Adrenal gland (tissue), 5 donors: ENCODE measurements at regions not wholly inside any gene's neighbourhood (a gene's known extent, or its start where the extent isn't known, plus 50 kb on each side); places are given as distances from the start of the nearest gene placed in this dataset.

Experiments
- POLR2A ChIP-seq, 2 donors: fragments of 450-650 bp; IDR thresholded peaks; one replicate each; pipeline ENCODE4 v1.6.1; 2017; ENCODE audit warnings: antibody characterized with exemption in 2 of 2, mild to moderate bottlenecking in 2 of 2, moderate library complexity in 1 of 2
- TF ChIP-seq, protein P1 (sequence below), 6 experiments: fragments of 450-650 bp in 4 of 6; fragments of 200-600 bp in 2 of 6; sonication (generic) in 1 of 6; IDR thresholded peaks; 1 replicate in 5 of 6; 2 replicates in 1 of 6; pipeline versions ENCODE4 v1.5.1 to v1.8.0; 2016 to 2021; ENCODE audit warnings: antibody characterized with exemption in 6 of 6, mild to moderate bottlenecking in 2 of 6, moderate library complexity in 1 of 6
- donor health status: DM: no; HTN: no; CAD: no.

DNA sequence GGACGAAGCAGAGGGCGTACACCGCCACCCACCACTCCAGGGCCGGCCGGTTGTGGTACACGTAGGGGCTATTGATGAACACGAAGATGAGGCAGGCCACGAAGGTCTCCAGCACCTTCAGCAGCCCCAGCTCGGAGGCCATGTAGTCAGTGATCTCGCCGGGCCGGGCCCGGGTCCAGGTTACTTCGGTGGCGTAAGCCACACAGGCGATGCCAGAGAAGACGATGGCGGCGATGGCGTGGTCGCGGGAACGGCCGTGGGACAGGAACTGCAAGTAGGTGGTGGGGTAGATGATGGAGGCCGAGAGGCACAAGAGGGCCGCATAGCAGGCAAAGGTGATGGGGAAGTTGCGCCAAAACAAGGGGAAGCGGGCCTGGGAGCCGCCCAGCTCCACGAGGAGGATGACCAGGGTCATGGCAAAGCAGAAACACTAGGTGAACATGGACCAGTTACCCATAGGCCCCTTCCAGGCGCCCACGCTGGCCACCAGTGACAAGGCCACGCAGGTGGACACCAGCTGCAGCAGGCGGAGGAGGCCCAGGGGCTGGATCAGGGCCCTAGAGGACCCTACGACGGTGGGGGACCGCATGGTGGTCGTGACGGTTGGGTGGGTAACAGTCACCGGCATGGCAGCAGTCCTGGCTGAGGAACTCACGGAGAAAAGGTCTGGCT, 128.4 kb upstream of the FAM98A start:
- TF ChIP-seq, protein P1, sequence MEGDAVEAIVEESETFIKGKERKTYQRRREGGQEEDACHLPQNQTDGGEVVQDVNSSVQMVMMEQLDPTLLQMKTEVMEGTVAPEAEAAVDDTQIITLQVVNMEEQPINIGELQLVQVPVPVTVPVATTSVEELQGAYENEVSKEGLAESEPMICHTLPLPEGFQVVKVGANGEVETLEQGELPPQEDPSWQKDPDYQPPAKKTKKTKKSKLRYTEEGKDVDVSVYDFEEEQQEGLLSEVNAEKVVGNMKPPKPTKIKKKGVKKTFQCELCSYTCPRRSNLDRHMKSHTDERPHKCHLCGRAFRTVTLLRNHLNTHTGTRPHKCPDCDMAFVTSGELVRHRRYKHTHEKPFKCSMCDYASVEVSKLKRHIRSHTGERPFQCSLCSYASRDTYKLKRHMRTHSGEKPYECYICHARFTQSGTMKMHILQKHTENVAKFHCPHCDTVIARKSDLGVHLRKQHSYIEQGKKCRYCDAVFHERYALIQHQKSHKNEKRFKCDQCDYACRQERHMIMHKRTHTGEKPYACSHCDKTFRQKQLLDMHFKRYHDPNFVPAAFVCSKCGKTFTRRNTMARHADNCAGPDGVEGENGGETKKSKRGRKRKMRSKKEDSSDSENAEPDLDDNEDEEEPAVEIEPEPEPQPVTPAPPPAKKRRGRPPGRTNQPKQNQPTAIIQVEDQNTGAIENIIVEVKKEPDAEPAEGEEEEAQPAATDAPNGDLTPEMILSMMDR (IDR thresholded peaks at IDR 0.05), result no peak
- no peak for TF ChIP-seq POLR2A (IDR thresholded peaks at IDR 0.05)
